CD14-positive monocyte (primary cell): ENCODE measurements at regions not wholly inside any gene's neighbourhood (a gene's known extent, or its start where the extent isn't known, plus 50 kb on each side); places are given as distances from the start of the nearest gene placed in this dataset.
A peak's percentile ranks its signal among the peaks of the same experiment; 100 is the strongest.

Experiments used
- DNase-seq, 3 donors: peaks; one replicate each; pipeline ENCODE4 v3.0.0-alpha.2; 2011 to 2022
- H2AFZ ChIP-seq: 2 replicates; pipeline ENCODE4 v1.6.0; 2012; ENCODE audit warnings: mild to moderate bottlenecking, low read depth, low read length, inconsistent platforms; ENCODE audit not compliant: insufficient read depth, poor library complexity, severe bottlenecking
- H3K27ac ChIP-seq, 2 donors: 1 replicate in 1 of 2; 2 replicates in 1 of 2; pipeline ENCODE4 v1.5.1; 2012 to 2013; ENCODE audit warnings: low read length in 2 of 2, control low read depth in 1 of 2, inconsistent platforms in 1 of 2, low read depth in 1 of 2, mild to moderate bottlenecking in 1 of 2
- H3K27me3 ChIP-seq, 2 donors: one replicate each; pipeline versions ENCODE4 v1.6.0 to v1.6.1; 2011 to 2013; ENCODE audit warnings: low read length in 2 of 2; ENCODE audit not compliant: control insufficient read depth in 2 of 2, insufficient read depth in 2 of 2
- H3K36me3 ChIP-seq, 2 donors: replicated peaks in 1 of 2; 1 replicate in 1 of 2; 2 replicates in 1 of 2; pipeline versions ENCODE4 v1.5.1 to v1.6.1; 2012 to 2013; ENCODE audit warnings: low read length in 2 of 2, control low read depth in 1 of 2, inconsistent platforms in 1 of 2, mild to moderate bottlenecking in 1 of 2; ENCODE audit not compliant: insufficient read depth in 2 of 2, control insufficient read depth in 1 of 2
- H3K4me1 ChIP-seq, 2 donors: 1 replicate in 1 of 2; 2 replicates in 1 of 2; pipeline versions ENCODE4 v1.5.1 to v1.6.1; 2012 to 2013; ENCODE audit warnings: low read length in 2 of 2, control low read depth in 1 of 2, inconsistent platforms in 1 of 2, mild to moderate bottlenecking in 1 of 2, moderate library complexity in 1 of 2; ENCODE audit not compliant: insufficient read depth in 2 of 2, control insufficient read depth in 1 of 2
- H3K4me2 ChIP-seq: replicated peaks from 2 replicates; pipeline ENCODE3; 2012; ENCODE audit warnings: low read length, moderate library complexity, mild to moderate bottlenecking; ENCODE audit not compliant: poor library complexity, severe bottlenecking; ENCODE audit errors: extremely low read depth
- H3K4me3 ChIP-seq, 3 experiments: fragments of 200-600 bp in 1 of 3; sonication (generic) in 1 of 3; replicated peaks in 1 of 3; 1 replicate in 2 of 3; 2 replicates in 1 of 3; pipeline ENCODE4 v1.5.1; 2011 to 2013; ENCODE audit warnings: low read length in 3 of 3, mild to moderate bottlenecking in 3 of 3, control low read depth in 2 of 3, low read depth in 2 of 3, inconsistent platforms in 1 of 3, moderate library complexity in 1 of 3
- H3K79me2 ChIP-seq: 2 replicates; pipeline ENCODE4 v1.6.0; 2012; ENCODE audit warnings: mild to moderate bottlenecking, control low read depth, inconsistent platforms, low read length, moderate library complexity; ENCODE audit not compliant: insufficient read depth
- H3K9ac ChIP-seq: 2 replicates; pipeline ENCODE4 v1.6.0; 2017; ENCODE audit warnings: low read length, mild to moderate bottlenecking; ENCODE audit not compliant: insufficient read depth, poor library complexity, severe bottlenecking
- H3K9me3 ChIP-seq, 2 donors: replicated peaks in 1 of 2; 1 replicate in 1 of 2; 2 replicates in 1 of 2; pipeline versions ENCODE4 v1.5.1 to v1.6.1; 2012 to 2013; ENCODE audit warnings: low read length in 2 of 2, control low read depth in 1 of 2; ENCODE audit not compliant: control insufficient read depth in 1 of 2, insufficient read depth in 1 of 2
- H4K20me1 ChIP-seq: 2 replicates; pipeline ENCODE4 v1.6.0; 2012; ENCODE audit warnings: mild to moderate bottlenecking, low read length, control low read depth, moderate library complexity; ENCODE audit not compliant: insufficient read depth
- H3K27ac Mint-ChIP-seq, 7 donors: one replicate each; pipeline ENCODE4 v1.8.0; 2020; ENCODE audit warnings: mild to moderate bottlenecking in 7 of 7, mixed read lengths in 7 of 7, moderate library complexity in 6 of 7, inconsistent platforms in 2 of 7
- H3K27me3 Mint-ChIP-seq, 3 donors: one replicate each; pipeline ENCODE4 v1.8.0; 2021 to 2022; ENCODE audit warnings: low read depth in 3 of 3, mild to moderate bottlenecking in 3 of 3, mixed read lengths in 3 of 3, moderate library complexity in 3 of 3, inconsistent platforms in 1 of 3
- H3K36me3 Mint-ChIP-seq, 2 donors: one replicate each; pipeline ENCODE4 v1.8.0; 2020; ENCODE audit warnings: mixed read lengths in 2 of 2, inconsistent platforms in 1 of 2, mild to moderate bottlenecking in 1 of 2
- H3K4me1 Mint-ChIP-seq: one replicate; pipeline ENCODE4 v1.8.0; 2020; ENCODE audit warnings: mild to moderate bottlenecking, mixed read lengths
- H3K4me3 Mint-ChIP-seq, 2 donors: one replicate each; pipeline ENCODE4 v1.8.0; 2020; ENCODE audit warnings: mild to moderate bottlenecking in 2 of 2, mixed read lengths in 2 of 2, moderate library complexity in 1 of 2
- H3K9me3 Mint-ChIP-seq, 7 donors: one replicate each; pipeline ENCODE4 v1.8.0; 2020 to 2022; ENCODE audit warnings: mixed read lengths in 7 of 7, mild to moderate bottlenecking in 6 of 7, moderate library complexity in 6 of 7, inconsistent platforms in 2 of 7
- CTCF ChIP-seq: fragments of 200-600 bp; IDR thresholded peaks from one replicate; pipeline ENCODE4 v1.8.0; 2022; ENCODE audit warnings: antibody characterized with exemption, mild to moderate bottlenecking
- WGBS: methylation state at CpG from one replicate; pipeline ENCODE4 v1.1.5; 2013; ENCODE audit warnings: missing lambda C conversion rate; ENCODE audit not compliant: insufficient coverage; 5-methylcytosine and 5-hydroxymethylcytosine counted together
- intact Hi-C, 2 donors: fragments of 100-400 bp; cut with micrococcal nuclease; formaldehyde crosslinking; loops; one replicate each; pipeline versions ENCODE4 v1.15.0 to v1.15.1; 2023

- H3K9me3 Mint-ChIP-seq, result peaks cover 0 to 6% (median 0%) of the 10 kb centered on the region in 7 donors
- no peak overlapping the region for H3K27ac ChIP-seq
- no peak overlapping the region for H3K9ac ChIP-seq
- H3K36me3 ChIP-seq, result no peaks in the 10 kb centered on the region
- H2AFZ ChIP-seq, result no peak overlapping the region
- H3K4me3 ChIP-seq, result no peak overlapping the region
- no peak for TF ChIP-seq CTCF
- WGBS, result 67% methylated on average over 1 of the region's 1 CpG
- peaks cover 9 to 30% (median 11%) of the 10 kb centered on the region in 3 donors for H3K27me3 Mint-ChIP-seq
- H3K36me3 Mint-ChIP-seq, result no peaks in the 10 kb centered on the region
- H3K4me1 Mint-ChIP-seq, result peaks cover 12% of the 10 kb centered on the region
- intact Hi-C loops, result loop anchor here in 1 of 2 donors (1.0 kb wide), 1 partner anchor 81 kb away; no protein-coding TSS in a partner anchor
- no peaks in the 10 kb centered on the region for H3K9me3 ChIP-seq
- H3K4me1 ChIP-seq, result peaks cover 10 to 11% of the 10 kb centered on the region in 2 donors
- H3K4me2 ChIP-seq, result no peak overlapping the region
- H4K20me1 ChIP-seq, result no peaks in the 10 kb centered on the region
- H3K4me3 Mint-ChIP-seq, result no peak overlapping the region
- H3K27ac Mint-ChIP-seq, result peak overlapping the region in 1 of 7 donors; percentile 81
- H3K27me3 ChIP-seq, result peaks cover 0 to 2% of the 10 kb centered on the region in 2 donors
- no peaks in the 10 kb centered on the region for H3K79me2 ChIP-seq
- peak; percentile 40 to 84 (median 53) for DNase-seq
Observed at GRCh38 chr17:31678431-31678830, 180.6 kb downstream of the COPRS start.

- Mint-ChIP-seq H3K4me3 (no peak overlapping the region), H3K4me1 (peaks cover 12% of the 10 kb centered on the region), H3K9me3 (peaks cover 0 to 6% (median 0%) of the 10 kb centered on the region in 7 donors), H3K27me3 (peaks cover 9 to 30% (median 10%) of the 10 kb centered on the region in 3 donors), H3K36me3 (no peaks in the 10 kb centered on the region), H3K27ac (peak overlapping the region in 2 of 7 donors; percentile 46 to 75)
- H2AFZ ChIP-seq, result no peak overlapping the region
- no peaks in the 10 kb centered on the region for H4K20me1 ChIP-seq
- WGBS, result 89% methylated on average over 3 of the region's 6 CpGs
- no peaks in the 10 kb centered on the region for H3K36me3 ChIP-seq
- H3K27ac ChIP-seq, result no peak overlapping the region
- no peaks in the 10 kb centered on the region for H3K79me2 ChIP-seq
- no peak overlapping the region for H3K4me3 ChIP-seq
- H3K4me1 ChIP-seq, result peaks cover 10 to 11% of the 10 kb centered on the region in 2 donors
- intact Hi-C loops, result loop anchor here in 1 of 2 donors (1.0 kb wide), 1 partner anchor 80 kb away; no protein-coding TSS in a partner anchor
- no peak for DNase-seq
- no peak for TF ChIP-seq CTCF
- H3K4me2 ChIP-seq, result no peak overlapping the region
- no peaks in the 10 kb centered on the region for H3K9me3 ChIP-seq
- H3K9ac ChIP-seq, result no peak overlapping the region
- H3K27me3 ChIP-seq, result peaks cover 0 to 2% of the 10 kb centered on the region in 2 donors
Observed at GRCh38 chr17:31677681-31678080, 181.4 kb downstream of the COPRS start.
